Cardiac septum (tissue), 1 donor: ENCODE measurements at regions not wholly inside any gene's neighbourhood (a gene's known extent, or its start where the extent isn't known, plus 50 kb on each side); places are given as distances from the start of the nearest gene placed in this dataset.

Experiments
- DNase-seq: peaks from one replicate; pipeline ENCODE4 v3.0.0-alpha.2; 2020; ENCODE audit warnings: low spot score
- intact Hi-C: fragments of 100-400 bp; cut with DNase I; formaldehyde crosslinking; loops from one replicate; pipeline ENCODE4 v1.14.0; 2022
- donor health status: DM: no; HTN: no; CAD: no.

DNA sequence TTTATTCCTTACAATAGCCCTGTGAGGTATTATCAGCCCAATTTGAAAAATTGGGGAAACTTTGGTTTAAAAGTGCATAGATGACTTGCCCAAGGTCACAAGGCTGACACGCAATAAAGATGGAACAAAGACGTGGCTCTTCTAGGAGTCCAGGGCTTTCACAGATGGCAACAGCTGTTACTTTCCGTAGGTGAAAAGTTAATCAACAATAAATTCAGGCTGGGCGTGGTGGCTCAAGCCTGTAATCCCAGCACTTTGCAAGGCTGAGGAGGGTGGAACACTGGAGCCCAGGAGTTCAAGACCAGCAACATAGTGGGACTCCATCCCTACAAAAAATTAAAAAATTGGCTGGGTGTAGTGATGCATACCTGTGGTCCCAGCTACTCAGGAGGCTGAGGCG, 87.8 kb upstream of the ATF3 start:
- no peak for DNase-seq
- intact Hi-C loops: no loop called here

DNA sequence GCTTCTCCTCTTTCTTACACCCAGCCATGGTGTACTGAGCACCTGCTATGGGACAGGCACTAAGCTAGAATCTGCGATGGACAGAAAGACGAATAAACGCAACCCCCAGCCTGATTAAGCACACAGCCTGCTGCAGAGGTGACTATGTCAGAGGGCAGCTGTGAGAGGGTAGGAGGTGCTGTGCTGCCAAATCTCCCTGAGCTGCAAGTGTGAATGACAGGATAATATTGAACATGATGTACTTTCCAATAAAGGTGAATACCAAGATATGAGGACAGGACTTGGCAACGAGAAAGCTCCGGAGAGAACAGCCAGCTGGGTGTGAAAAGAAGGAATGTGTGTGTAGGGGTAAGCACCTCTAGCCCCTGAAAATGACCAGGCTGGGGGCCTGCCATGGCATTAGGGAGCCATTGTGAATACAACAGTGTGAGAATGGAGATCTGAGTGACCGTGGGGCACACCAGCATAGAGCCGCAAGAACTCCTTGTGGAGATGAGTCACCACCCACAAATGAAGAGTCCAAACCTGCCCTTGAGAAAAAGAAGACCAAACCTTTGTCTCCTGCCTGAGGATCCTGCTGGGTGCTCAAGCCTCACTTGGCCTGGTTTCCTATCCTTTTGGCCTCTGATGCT, 83.0 kb upstream of the ATF3 start:
- intact Hi-C loops: no loop called here
- no peak for DNase-seq

DNA sequence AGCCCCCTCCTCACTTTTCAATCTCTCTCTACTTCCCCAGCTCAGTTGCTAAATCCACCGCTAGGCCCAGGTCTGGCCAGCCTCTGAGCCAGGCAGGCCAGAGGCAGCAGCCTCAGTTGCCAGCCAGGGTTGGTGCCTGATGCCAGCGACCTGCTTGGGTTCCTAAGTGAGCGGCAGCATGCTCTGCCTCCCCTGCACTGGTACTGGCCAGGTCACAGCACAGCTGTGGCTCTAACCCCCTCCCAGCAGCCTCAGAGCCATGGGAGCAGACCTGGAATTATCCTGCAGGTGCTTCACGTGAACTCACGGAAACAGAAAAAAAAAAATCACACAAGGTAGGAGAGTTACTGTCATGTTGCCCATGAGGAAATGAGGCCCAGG, 82.5 kb upstream of the ATF3 start:
- DNase-seq: no peak
- intact Hi-C loops: no loop called here

DNA sequence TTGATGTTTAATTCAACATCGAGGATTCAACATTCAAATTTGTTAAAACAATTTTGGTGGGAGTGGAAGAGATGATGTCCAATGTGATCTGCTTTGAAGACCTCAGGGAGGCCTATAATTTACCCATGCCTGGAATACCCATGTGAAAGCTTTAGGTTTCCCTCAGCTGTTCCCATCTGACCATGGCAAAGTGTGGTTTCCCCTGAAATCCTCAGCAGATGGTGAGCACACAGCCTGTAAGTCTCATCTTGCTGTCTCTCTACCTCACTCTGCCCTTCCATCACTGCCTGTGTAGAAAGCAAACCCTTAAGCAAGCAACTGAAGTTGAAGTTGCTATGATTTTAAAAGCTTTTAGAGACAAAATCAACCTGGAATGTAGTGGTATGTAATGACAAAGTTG, 80.1 kb upstream of the ATF3 start:
- intact Hi-C loops: loop anchor here (2.0 kb wide), 1 partner anchor 26 kb away; no protein-coding TSS in a partner anchor
- no peak for DNase-seq

DNA sequence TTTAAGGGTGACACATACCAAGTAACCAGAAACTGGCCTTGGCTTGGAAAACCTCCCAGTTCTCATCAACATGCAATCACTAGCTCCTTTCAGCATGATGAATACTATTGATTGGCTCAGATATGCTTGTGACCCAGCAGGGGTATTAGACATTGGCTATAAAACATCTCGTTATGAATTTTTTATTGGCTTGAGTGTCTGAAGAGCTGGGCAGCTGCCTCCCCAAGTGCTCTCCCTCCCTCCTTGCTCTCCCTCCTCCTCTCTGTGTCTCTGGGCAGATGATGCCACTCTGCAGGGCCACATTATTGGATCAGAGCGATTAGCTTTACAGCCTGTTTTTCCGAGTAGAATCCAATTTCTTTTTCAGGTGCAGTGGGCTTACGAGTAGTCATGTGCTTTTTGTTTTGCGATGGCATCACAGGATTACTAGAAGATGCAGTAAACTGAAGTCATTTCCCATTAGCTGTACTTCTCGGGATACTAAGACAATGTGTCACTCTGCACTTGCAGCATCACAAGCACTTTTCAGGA, 79.3 kb upstream of the ATF3 start:
- intact Hi-C loops: loop anchor here (2.0 kb wide), 1 partner anchor 26 kb away; no protein-coding TSS in a partner anchor
- DNase-seq: no peak

DNA sequence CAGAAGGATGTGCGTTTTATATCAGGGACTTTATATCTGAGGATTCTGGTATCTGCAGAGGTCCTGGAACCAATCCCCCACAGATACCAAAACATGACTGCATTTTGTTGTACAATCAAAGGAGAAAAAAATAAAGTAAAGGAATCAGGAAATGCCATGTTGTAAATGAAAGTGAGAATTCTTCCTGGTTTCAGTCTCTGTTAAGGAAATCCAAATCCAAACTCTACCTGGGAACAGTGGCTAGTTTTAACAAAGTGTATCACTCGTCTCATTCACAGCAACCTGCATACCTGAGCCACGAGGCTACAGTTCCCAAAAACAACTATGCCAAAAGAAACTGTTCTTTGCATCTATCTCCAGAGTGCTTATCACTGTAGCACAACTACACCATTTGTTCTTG, 77.3 kb upstream of the ATF3 start:
- no peak for DNase-seq
- intact Hi-C loops: no loop called here

DNA sequence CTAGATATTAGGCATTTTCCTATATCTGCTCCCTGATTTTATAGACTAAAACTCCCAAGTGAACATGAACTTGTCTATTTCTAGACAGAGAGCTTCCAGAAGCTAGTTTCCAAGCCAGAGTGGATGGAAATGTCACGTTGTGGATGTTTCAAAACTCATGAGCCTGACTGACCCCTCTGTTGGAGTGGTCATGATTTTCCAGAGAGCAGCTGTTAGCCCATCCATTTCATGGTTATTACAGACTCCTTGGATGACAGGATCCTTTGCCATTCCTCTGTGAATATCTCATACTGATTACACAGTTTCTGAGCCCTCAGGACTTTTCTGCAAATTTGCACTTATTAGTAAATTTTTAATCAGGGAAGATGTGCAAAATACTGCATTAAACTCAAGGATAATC, 76.8 kb upstream of the ATF3 start:
- DNase-seq: no peak
- intact Hi-C loops: no loop called here

DNA sequence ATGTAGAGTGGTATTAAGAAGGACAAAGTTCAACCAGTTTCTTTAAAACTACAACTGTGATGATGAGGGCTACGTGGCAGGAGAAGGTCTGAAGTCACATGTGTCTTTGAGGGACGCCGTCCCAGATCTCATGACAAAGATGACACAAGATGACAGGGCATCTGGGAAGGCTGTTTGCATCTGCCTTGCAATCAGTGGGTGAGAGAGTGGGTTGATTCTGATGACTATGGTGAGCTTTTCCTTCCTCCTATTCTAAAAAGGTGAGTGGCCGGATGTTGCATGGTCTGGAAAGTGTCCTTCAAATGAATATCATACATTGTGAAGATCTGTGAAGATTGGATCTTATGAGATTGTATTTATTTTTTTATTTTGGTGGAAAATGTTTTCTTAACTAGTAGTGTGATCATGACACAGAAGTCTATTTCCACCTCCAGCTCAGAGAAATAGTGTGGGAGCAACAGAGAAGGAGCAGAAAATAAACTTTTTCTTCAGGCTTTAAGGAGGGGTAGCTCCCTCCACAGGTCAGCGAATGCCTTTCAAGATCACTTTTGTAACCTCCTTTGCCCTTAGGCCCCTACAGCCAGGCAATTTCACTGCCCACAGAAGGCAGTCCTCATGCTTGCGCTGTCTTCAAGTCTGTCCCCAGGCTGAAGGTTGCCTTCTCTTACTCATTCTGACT, 76.0 kb upstream of the ATF3 start:
- intact Hi-C loops: no loop called here

DNA sequence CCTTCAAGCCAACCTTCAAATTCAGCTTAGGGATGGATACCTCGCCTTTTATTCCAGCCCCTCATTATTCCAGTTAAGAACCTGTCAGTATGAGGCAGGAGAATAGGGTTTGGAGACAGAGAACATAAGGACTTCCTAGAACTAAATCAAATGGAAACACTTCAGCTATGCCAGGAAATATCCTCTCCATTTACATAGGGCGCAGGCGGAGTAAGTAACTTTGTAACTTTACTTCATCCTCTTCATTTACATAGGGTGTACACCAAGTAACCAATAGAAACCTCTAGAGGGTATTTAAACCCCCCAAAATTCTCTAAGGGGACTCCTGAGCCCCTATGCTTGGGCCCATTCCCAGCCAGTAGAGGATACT, 75.4 kb upstream of the ATF3 start:
- no peak for DNase-seq
- intact Hi-C loops: no loop called here

More for the DNA sequence above, 76.0 kb upstream of the ATF3 start:
- no peak for DNase-seq

DNA sequence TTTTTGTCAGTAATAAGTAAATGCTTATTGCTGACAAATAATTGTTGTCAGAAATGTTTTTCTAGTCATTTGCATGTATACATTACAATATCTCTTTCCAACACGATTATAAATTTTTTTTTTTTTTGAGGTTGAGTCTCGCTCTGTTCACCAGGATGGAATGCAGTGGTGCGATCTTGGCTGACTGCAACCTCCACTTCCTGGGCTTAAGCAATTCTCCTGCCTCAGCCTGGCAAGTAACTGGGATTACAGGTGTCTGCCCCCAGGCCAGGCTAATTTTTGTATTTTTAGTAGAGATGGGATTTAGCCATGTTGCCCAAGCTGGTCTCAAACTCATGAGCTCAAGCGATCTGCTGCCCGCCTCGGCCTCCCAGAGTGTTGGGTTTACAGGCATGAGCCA, 72.0 kb upstream of the ATF3 start:
- intact Hi-C loops: no loop called here
- DNase-seq: no peak

DNA sequence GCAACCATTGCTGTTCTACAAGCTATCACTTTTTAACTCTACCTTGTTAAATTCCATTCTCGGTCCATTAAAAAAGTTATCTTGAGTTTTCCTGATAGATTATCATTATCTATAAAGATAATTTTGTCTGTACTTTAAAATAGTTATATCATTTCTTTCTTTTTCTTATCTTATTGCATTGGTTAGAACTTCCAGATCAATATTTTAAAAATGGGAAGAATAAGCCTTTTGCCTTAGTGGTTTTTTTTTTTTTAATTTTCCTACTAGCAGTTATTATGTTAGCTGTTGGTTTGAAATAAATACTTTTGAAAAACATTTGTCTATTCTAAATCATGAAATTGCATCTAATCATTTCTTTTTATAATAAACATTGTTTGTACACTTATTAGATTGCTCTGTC, 71.0 kb upstream of the ATF3 start:
- no peak for DNase-seq
- intact Hi-C loops: no loop called here

DNA sequence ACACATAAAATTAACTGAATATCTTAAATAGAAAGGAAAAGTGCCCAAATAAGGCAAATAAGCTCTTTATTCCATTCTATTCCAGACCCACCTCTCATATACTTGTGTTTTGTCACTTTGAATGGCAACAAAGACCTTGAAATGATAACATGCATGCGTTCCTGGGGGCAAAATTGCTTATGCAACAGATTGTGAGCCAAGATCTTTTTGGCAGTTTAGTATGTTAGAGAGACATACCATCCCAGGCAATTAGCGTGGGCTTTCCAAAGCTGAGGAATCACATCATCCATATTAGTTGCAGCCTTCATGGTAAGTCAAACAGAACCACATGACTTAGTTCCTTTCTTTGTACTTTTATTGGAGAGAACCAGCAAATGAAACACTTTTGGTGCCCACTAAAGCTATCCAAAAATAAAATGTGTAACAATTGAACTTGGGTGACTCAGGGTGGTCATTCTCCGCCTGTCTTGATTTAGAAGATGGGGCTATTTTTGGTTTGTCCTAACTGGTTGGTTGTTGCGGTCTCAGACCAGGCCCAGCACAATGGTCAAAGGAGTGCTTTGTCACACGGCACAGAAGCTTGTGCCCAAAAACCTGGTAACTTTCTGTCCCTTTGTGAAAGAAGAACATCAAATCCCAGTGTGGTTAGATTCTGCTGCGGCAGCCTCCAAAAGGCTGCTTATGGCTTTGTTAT, 68.7 kb upstream of the ATF3 start:
- intact Hi-C loops: no loop called here
- DNase-seq: no peak

DNA sequence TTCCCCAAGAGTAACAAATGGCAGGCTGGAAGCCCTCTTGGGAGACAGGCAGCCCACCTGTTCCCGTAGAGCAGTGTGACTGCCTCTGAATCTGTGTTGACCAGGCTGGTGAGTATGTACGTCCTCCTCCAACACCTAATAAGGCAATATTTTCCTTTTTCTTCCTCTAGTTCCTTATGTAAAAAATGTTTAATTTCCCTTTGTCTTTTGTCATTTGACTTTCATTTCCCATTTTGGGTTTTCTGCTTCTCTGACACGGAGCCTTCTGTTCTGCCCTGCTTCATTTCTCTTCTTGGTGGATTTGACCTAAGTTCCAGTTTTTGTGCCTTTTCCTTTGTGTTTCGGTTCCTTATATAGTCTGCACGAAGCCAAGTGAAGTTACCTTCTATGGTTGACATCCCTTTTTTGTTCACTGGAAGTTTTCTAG, 65.8 kb upstream of the ATF3 start:
- DNase-seq: no peak
- intact Hi-C loops: no loop called here

DNA sequence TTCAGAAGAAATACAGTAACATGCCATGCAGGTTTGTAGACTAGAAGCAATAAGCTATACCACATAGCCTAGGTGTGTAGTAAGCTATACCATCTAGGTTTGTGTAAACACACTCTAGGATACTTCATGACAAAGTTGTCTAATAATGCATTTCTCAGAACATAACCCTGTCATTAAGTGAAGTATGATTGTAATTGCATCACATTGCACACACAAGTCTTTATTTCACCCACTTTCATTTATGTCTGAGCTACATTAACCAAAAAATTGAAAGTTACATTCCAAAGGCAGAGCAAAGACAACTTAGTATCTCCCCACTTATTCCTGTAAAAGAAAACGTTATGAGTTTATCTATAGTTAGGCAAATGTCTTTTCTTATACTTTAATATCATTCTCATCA, 64.5 kb upstream of the ATF3 start:
- DNase-seq: no peak
- intact Hi-C loops: no loop called here

DNA sequence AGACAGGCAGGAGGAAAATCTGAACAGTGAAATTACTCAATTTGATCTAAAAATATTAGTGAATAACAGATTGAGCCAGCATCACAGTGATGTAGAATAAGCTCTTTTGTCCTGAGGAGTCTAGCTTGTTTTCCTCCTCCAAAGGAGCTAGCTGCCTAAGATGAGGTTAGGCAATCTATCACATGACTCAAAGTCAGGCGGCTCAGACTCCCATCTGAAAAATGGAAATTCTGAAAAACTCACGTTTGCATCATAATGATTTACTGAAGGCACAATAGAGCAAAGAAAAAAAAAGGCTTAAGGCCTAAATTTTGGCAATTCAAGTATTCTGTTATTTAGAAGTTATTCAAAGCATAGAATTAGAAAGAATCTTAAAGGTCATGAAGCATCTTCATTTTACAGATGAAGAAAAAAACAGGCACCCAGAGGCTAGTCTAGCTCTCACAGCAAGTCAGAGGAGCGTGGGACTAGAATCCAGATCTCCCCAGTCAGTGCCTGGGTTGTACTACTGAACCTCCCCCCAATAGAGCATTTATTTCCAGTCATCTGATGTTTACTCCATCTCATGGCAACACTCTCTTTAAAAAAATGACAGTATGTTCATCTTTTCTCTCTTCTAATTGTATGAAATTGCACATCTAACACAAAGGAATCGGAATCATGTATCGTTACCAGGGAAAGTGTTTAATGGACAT, 62.5 kb upstream of the ATF3 start:
- intact Hi-C loops: no loop called here
- DNase-seq: no peak

DNA sequence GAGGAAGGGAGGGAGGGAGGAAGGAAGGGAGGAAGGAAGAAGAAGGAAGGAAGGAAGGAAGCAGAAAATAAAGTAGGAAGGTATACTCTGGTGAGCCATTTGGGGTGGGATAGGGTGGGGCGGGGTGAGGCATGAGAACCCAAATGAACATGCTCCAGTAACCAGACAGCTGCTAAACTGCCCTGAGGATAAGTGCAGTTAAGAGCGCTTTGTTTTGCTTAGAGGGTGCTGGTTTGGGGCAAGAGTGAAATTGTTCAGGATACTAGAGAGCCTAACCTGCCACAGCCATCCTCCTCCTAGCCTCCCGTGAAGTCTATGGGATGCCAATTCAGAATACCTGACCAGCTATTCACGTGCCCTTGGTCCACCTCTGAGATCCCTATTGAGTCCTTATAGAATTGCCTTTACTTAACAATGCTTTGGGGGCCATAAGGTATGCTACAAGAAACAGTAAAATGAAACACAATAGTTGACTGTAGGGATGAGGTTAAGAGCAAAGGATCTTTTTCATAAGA, 59.0 kb upstream of the ATF3 start:
- intact Hi-C loops: no loop called here
- no peak for DNase-seq

DNA sequence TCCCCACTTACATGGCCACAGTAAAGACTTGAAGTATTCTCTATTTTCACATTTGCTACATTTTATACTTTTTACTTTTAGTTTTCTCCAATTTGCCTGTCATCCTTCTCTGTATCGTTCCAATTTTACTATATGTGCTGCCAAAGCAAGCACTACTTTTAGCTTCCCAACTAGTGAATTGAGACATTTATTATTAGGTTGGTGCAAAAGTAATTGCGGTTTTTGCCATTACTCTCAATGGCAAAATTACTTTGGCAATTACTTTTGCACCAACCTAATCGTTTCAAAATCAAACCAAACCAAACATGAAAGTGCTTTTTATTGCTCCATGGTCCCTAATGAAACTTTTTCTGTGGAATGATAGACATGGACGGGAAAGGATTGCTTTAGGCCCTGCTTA, 56.6 kb upstream of the ATF3 start:
- no peak for DNase-seq
- intact Hi-C loops: no loop called here

DNA sequence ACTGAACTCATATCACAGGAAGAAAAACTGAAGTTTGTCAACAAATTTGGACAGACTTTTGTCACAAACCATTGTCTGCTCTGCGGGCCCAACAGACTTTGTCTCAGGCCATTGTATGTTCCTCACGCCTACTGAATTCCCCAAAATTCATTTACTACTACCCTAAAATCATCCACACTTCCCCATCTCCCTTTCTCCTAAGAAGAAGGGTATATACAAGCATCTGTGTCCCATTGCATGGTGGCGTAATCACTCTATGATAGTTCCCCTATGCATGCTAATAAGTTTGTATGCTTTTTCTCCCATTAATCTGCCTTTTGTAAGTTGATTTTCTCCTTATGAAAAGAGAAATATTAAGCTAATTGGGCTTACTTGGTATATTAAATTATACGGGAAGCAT, 54.9 kb upstream of the ATF3 start:
- intact Hi-C loops: loop anchor here (2.0 kb wide), 1 partner anchor 25 kb away; no protein-coding TSS in a partner anchor

DNA sequence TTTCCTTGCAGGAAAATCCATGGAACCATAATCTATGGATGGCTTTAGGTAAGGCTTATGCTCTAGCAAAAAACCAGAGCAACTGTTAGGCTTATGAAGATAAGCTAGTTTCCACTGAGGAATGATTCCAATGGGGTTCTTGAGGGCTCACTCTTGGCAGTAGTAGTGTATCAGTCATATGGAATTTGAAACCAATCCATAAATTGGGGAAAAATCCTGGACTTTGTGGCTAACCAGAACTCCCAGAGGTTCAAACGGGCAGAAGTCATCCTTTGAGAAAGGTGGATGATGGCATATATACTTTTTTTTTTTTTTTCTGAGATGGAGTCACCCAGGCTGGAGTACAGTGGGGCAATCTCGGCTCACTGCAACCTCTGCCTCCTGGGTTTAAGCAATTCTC, 54.2 kb upstream of the ATF3 start:
- DNase-seq: no peak
- intact Hi-C loops: loop anchor here (2.0 kb wide), 1 partner anchor 26 kb away; no protein-coding TSS in a partner anchor

More for the DNA sequence above, 54.9 kb upstream of the ATF3 start:
- DNase-seq: no peak

DNA sequence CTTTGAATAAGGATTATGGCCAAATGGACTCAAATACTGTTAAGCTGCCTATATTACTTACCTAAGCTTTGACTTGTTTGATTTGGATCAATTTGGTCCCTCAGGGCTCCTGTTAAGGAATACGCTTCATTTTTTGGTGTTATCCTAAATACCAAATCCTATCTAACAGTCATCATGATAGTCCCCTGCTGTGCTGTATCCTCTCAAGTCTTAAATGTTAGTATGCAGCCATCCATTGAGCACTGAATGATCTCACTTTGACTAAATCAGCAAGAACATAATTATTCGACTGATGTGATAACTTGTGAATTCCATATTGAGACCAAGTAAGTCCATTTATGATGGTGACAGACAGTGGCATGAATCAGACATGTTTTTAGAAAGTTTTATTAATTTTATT, 53.1 kb upstream of the ATF3 start:
- intact Hi-C loops: loop anchor here (2.0 to 5.0 kb wide), 2 partner anchors 27 to 73 kb away; no protein-coding TSS in a partner anchor
- DNase-seq: no peak
